ENCODE measurements at regions not wholly inside any gene's neighbourhood (a gene's known extent, or its start where the extent isn't known, plus 50 kb on each side); places are given as distances from the start of the nearest gene placed in this dataset.

DNA sequence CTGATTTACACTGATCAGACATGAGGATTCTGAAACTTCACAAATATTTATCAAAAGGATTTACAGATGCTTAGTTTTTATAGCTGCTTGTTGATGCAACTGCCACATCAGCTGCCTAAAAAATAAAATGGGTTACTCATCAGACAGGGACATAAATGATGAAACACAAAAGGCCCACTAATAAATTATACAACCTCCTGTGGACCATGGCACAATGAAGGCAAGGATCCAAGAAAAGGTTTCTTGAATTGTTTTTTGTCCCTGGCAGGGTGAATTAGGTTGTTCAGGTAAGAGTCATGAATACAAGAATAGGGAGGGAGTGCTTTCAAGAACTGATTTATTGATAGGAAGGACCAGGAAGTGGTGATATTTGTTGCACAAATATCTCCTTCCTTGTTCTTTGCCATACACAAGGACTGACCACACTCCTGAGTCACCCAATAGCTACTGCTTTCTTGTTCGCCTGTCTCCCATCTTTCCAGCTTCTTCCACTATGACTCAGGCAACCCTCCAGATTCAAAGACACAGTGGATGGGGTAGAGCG, 234.5 kb downstream of the AHR start:
- H3K4me3 ChIP-seq (ENCODE audit: low read depth, low read length): no peak overlapping the region
- no peak for TF ChIP-seq CTCF (IDR thresholded peaks at IDR 0.05; ENCODE audit: control insufficient read depth, extremely low read depth, insufficient read depth)
- DNase-seq (ENCODE audit: low read depth): no peak

GRCh38 chr7:17534348-17534747, 235.9 kb downstream of the AHR start:
- DNase-seq (ENCODE audit: low read depth): no peak
- no peak for TF ChIP-seq CTCF (IDR thresholded peaks at IDR 0.05; ENCODE audit: control insufficient read depth, extremely low read depth, insufficient read depth)
- H3K4me3 ChIP-seq (ENCODE audit: low read depth, low read length): no peak overlapping the region

DNA sequence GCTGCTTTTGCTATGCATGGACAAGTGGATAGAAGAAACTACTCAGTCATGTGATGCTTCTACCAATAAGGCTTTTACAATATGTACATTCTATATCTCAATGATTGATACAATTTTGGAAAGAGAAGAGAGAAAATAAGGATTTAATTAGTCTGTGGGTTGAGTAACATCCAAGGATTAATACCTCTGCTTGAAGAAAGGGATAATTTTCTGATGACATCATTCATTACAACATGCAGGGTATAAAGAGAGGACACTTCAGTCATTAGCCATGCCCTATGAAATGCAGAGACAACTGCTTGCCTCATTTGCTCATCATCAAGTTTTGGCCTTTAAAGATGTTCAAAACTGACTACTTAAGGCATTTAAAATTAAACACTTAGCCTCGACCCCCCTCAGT, 237.3 kb downstream of the AHR start:
- TF ChIP-seq CTCF (IDR thresholded peaks at IDR 0.05; ENCODE audit: control insufficient read depth, extremely low read depth, insufficient read depth): no peak
- no peak for DNase-seq (ENCODE audit: low read depth)
- H3K4me3 ChIP-seq (ENCODE audit: low read depth, low read length): no peak overlapping the region

DNA sequence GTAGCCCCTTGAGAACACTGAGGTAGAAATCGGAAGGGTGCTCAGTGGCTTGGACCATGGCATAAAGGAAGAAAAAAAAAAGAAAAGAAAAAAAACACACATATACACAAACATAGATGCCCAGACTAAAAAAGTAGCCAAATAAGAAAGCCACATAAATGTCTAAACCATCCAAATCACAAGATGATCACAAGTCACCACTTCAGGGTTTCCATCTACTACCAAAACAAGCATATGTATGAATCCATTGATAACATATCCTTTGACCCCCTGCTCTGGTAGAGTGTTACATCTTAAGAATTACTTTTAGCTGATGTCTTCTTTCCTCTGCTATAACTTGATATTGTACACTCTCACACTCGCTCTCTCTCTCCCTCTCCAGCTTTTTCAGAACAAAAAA, 245.9 kb downstream of the AHR start:
- no peak for DNase-seq (ENCODE audit: low read depth)
- TF ChIP-seq CTCF (IDR thresholded peaks at IDR 0.05; ENCODE audit: control insufficient read depth, extremely low read depth, insufficient read depth): no peak
- no peak overlapping the region for H3K4me3 ChIP-seq (ENCODE audit: low read depth, low read length)

- DNase-seq (ENCODE audit: low read depth): no peak
- TF ChIP-seq CTCF (IDR thresholded peaks at IDR 0.05; ENCODE audit: control insufficient read depth, extremely low read depth, insufficient read depth): no peak
- H3K4me3 ChIP-seq (ENCODE audit: low read depth, low read length): no peak overlapping the region
These were observed 246.9 kb downstream of the AHR start for GRCh38 chr7:17545348-17545747.

DNA sequence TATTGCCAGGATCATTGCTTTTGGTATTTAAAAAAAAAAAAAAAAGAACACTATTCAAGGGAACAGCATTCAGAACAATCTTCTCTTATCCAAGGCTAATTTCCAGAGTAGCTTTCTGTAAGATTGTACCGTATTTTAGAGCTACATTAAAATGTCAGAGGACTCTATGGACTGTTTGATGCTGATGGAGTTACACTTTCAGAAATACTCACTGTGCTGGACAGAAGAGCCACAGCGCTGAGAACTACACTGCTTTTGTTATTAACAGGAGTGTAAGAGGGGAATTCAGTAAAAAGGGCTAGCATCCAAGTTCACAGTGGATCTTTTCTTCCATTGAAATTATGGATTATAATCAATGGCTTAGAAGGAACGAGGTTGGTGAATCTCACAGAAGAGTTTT, 247.7 kb downstream of the AHR start:
- no peak for DNase-seq (ENCODE audit: low read depth)
- no peak overlapping the region for H3K4me3 ChIP-seq (ENCODE audit: low read depth, low read length)
- TF ChIP-seq CTCF (IDR thresholded peaks at IDR 0.05; ENCODE audit: control insufficient read depth, extremely low read depth, insufficient read depth): no peak

GRCh38 chr7:17546592-17546991, 248.1 kb downstream of the AHR start:
- no peak for TF ChIP-seq CTCF (IDR thresholded peaks at IDR 0.05; ENCODE audit: control insufficient read depth, extremely low read depth, insufficient read depth)
- H3K4me3 ChIP-seq (ENCODE audit: low read depth, low read length): no peak overlapping the region
- no peak for DNase-seq (ENCODE audit: low read depth)
